ENCODE measurements at regions not wholly inside any gene's neighbourhood (a gene's known extent, or its start where the extent isn't known, plus 50 kb on each side); places are given as distances from the start of the nearest gene placed in this dataset.

DNA sequence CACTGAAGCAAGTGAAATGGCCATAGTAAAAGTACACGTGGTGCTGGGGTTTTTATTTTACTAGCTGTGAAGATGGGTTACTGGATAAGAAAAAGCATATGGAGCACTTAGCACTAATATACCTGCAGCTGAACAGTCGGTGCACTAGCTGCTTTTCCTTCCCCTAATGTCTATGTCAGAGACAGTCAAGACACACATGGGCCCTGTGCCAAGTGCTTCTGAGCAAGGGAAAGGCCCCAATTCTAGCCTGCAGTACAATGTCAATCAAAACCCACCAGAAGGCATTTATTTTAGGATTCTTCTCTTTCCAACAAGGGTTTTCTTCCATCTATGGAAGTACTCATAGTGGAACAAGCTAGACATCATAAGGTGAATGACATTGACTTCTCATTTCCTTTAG is 716.7 kb downstream of the CCSER2 start:
- Mint-ChIP-seq H3K27ac (no peak overlapping the region), H3K4me1 (no peaks in the 10 kb centered on the region), H3K9me3 (peaks cover 2 to 25% (median 4%) of the 10 kb centered on the region in 8 donors), H3K36me3 (no peaks in the 10 kb centered on the region), H3K27me3 (no peaks in the 10 kb centered on the region), H3K4me3 (no peak overlapping the region)
- Histone ChIP-seq H3K27me3 (ENCODE audit: insufficient read depth, low read length) (no peaks in the 10 kb centered on the region), H3K4me3 (ENCODE audit: low read length in 2 of 2) (no peak overlapping the region), H3K36me3 (ENCODE audit: insufficient read depth, low read length) (no peaks in the 10 kb centered on the region), H3K9me3 (ENCODE audit: control insufficient read depth in 1 of 2, low read length in 2 of 2) (no peaks in the 10 kb centered on the region), H3K27ac (ENCODE audit: low read depth, low read length) (no peak overlapping the region), H3K4me1 (ENCODE audit: insufficient read depth, low read length) (no peaks in the 10 kb centered on the region)
- intact Hi-C loops (cut with micrococcal nuclease) = no loop called here
- CTCF ChIA-PET (ENCODE audit: partially characterized antibody) = no interaction called here
- POLR2A ChIA-PET (ENCODE audit: partially characterized antibody) = no interaction called here
- no peak for DNase-seq

DNA sequence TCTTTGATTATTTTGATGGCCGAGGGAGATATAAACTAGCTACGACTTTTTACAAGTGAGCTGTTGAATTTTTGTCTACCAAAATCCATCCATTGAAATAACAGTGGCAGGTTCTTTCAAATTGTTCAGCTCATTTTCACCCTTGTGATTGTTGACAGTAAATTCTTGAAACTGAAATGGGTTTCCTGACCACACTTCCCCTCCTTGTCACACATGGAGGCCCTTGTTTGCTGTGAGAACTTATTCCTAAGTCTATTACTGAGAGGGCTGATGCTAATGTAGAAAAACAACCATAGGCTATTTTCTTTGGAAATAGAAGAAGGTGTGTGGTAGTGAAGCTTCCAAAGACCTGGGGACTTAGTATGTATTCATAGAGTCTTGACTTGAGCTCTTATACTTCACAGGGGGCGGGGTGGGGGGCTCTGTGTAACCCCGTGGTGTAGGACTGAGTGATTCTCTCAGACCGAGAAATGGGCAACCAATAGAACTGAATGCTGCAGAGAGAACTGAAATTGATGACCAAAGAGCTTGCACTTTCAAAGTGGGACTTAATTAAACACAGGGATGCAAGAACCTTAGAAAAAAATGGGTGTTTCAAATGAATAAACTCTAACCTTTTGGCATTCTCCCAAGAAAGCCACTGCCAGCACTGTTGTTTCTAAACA is 718.9 kb downstream of the CCSER2 start:
- no peak for DNase-seq
- Histone ChIP-seq H3K4me1 (ENCODE audit: insufficient read depth, low read length) (no peaks in the 10 kb centered on the region), H3K36me3 (ENCODE audit: insufficient read depth, low read length) (no peaks in the 10 kb centered on the region), H3K27ac (ENCODE audit: low read depth, low read length) (no peak overlapping the region), H3K27me3 (ENCODE audit: insufficient read depth, low read length) (no peaks in the 10 kb centered on the region), H3K9me3 (ENCODE audit: control insufficient read depth in 1 of 2, low read length in 2 of 2) (no peaks in the 10 kb centered on the region), H3K4me3 (ENCODE audit: low read length in 2 of 2) (no peak overlapping the region)
- Mint-ChIP-seq H3K36me3 (no peaks in the 10 kb centered on the region), H3K27me3 (no peaks in the 10 kb centered on the region), H3K27ac (no peak overlapping the region), H3K9me3 (peaks cover 1 to 33% (median 4%) of the 10 kb centered on the region in 8 donors), H3K4me1 (no peaks in the 10 kb centered on the region), H3K4me3 (no peak overlapping the region)
- ChIA-PET POLR2A (ENCODE audit: partially characterized antibody) (no interaction called here), CTCF (ENCODE audit: partially characterized antibody) (no interaction called here)
- intact Hi-C loops (cut with micrococcal nuclease) = no loop called here

DNA sequence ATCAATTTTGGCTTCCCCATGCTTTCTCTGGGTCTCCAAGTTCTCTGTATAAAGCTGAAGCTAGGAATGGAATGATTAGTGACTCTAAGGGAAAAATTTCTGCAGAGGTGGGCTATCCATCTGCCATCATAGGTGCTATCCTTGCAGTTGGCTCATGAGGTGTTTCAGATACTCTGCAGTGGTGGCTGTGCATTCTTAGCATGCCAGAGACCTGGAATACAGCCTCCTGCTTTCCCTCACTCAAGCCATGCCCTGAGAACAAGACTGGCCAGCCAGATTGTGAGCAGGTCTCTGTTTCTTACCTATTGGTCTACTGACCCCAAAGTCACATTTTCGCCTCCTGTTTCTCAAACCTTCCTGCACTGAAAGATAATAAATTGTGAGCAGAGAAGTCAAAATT is 719.6 kb downstream of the CCSER2 start:
- CTCF ChIA-PET (ENCODE audit: partially characterized antibody) = no interaction called here
- intact Hi-C loops (cut with micrococcal nuclease) = no loop called here

DNA sequence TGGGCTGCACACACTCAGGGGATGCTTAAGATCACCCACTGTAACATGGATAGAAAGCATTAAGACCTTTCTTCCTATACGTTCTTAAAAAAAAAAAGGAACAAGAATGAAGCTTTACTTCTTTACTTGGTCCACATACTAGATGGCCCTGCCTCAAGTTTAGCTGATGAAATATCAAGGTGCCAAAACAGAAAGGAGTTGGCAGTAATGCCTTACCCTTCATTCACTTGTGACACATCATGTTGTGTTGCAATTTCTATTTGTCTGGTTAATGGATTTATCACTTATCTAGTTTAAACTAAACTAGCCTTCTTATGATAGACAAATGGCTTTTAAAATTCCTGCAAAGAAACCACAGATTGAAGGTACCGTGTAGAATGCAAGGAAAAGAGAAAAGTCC is 720.3 kb downstream of the CCSER2 start:
- intact Hi-C loops (cut with micrococcal nuclease) = no loop called here
- no peak for DNase-seq
- Mint-ChIP-seq H3K9me3 (peaks cover 2 to 23% (median 4%) of the 10 kb centered on the region in 8 donors), H3K27me3 (peaks cover 0 to 1% of the 10 kb centered on the region in 2 donors), H3K4me1 (no peaks in the 10 kb centered on the region), H3K36me3 (no peaks in the 10 kb centered on the region), H3K27ac (no peak overlapping the region), H3K4me3 (no peak overlapping the region)
- ChIA-PET CTCF (ENCODE audit: partially characterized antibody) (no interaction called here), POLR2A (ENCODE audit: partially characterized antibody) (no interaction called here)
- Histone ChIP-seq H3K4me1 (ENCODE audit: insufficient read depth, low read length) (no peaks in the 10 kb centered on the region), H3K9me3 (ENCODE audit: control insufficient read depth in 1 of 2, low read length in 2 of 2) (no peaks in the 10 kb centered on the region), H3K27me3 (ENCODE audit: insufficient read depth, low read length) (no peaks in the 10 kb centered on the region), H3K36me3 (ENCODE audit: insufficient read depth, low read length) (no peaks in the 10 kb centered on the region), H3K27ac (ENCODE audit: low read depth, low read length) (no peak overlapping the region), H3K4me3 (ENCODE audit: low read length in 2 of 2) (no peak overlapping the region)

More for the DNA sequence above, 719.6 kb downstream of the CCSER2 start:
- Mint-ChIP-seq H3K4me1 (no peaks in the 10 kb centered on the region), H3K36me3 (no peaks in the 10 kb centered on the region), H3K9me3 (peaks cover 2 to 30% (median 5%) of the 10 kb centered on the region in 8 donors), H3K27me3 (no peaks in the 10 kb centered on the region), H3K4me3 (no peak overlapping the region), H3K27ac (no peak overlapping the region)
- Histone ChIP-seq H3K4me1 (ENCODE audit: insufficient read depth, low read length) (no peaks in the 10 kb centered on the region), H3K27ac (ENCODE audit: low read depth, low read length) (no peak overlapping the region), H3K36me3 (ENCODE audit: insufficient read depth, low read length) (no peaks in the 10 kb centered on the region), H3K27me3 (ENCODE audit: insufficient read depth, low read length) (no peaks in the 10 kb centered on the region), H3K9me3 (ENCODE audit: control insufficient read depth in 1 of 2, low read length in 2 of 2) (no peaks in the 10 kb centered on the region), H3K4me3 (ENCODE audit: low read length in 2 of 2) (no peak overlapping the region)
- POLR2A ChIA-PET (ENCODE audit: partially characterized antibody) = no interaction called here
- no peak for DNase-seq

DNA sequence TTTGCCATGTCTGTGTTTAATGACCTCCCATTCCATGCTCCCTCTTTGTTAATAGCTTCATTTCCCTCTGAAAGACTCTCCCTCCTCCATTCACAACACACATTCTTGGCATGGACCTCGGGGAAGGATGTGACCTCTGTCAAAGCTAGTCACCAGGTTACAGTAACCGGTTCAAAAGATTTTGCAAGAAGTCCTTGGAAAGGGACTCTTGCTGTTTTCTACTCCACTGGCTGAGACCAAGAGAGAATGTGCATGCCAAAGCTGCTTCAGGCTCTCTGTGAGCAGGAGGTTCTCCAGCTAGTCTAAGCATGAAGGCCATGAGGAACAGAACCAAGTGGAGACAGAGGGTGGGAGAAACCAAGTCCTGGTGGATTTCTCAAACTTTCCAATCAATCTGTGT is 732.6 kb downstream of the CCSER2 start:
- Histone ChIP-seq H3K36me3 (ENCODE audit: insufficient read depth, low read length) (no peaks in the 10 kb centered on the region), H3K9me3 (ENCODE audit: control insufficient read depth in 1 of 2, low read length in 2 of 2) (no peaks in the 10 kb centered on the region), H3K4me3 (ENCODE audit: low read length in 2 of 2) (no peak overlapping the region), H3K4me1 (ENCODE audit: insufficient read depth, low read length) (no peaks in the 10 kb centered on the region), H3K27ac (ENCODE audit: low read depth, low read length) (no peak overlapping the region), H3K27me3 (ENCODE audit: insufficient read depth, low read length) (no peaks in the 10 kb centered on the region)
- Mint-ChIP-seq H3K36me3 (no peaks in the 10 kb centered on the region), H3K27ac (no peak overlapping the region), H3K27me3 (no peaks in the 10 kb centered on the region), H3K9me3 (peaks cover 5 to 22% (median 10%) of the 10 kb centered on the region in 8 donors), H3K4me3 (no peak overlapping the region), H3K4me1 (no peaks in the 10 kb centered on the region)
- intact Hi-C loops (cut with micrococcal nuclease) = no loop called here
- CTCF ChIA-PET (ENCODE audit: partially characterized antibody) = no interaction called here
- no peak for DNase-seq
- POLR2A ChIA-PET (ENCODE audit: partially characterized antibody) = no interaction called here

DNA sequence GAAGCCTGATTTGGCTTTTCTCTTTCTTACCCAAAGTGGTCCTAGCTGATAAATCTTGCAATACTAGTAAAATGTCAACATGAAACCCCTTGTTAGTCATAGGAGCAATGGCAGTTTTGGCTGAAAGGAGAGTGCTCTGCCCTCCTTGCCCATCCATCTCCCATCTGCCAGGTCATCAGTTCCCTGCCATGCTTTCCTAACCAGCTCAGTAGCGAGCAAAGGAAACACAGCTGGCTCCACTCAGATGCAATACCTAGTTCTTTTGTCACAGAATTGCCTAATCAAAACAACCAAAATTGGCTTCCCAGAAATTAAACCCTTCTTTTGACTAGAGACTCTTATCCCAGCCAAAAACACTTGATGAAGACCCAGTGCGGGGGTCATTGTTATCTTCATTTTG is 733.0 kb downstream of the CCSER2 start:
- H3K4me1 Mint-ChIP-seq = no peaks in the 10 kb centered on the region
- H3K36me3 Mint-ChIP-seq = no peaks in the 10 kb centered on the region
- H3K27ac ChIP-seq (ENCODE audit: low read depth, low read length) = no peak overlapping the region
- intact Hi-C loops (cut with micrococcal nuclease) = no loop called here
- DNase-seq = no peak
- no peak overlapping the region for H3K27ac Mint-ChIP-seq
- H3K4me3 ChIP-seq (ENCODE audit: low read length in 2 of 2) = no peak overlapping the region
- peaks cover 2 to 17% (median 8%) of the 10 kb centered on the region in 8 donors for H3K9me3 Mint-ChIP-seq
- H3K27me3 ChIP-seq (ENCODE audit: insufficient read depth, low read length) = no peaks in the 10 kb centered on the region
- no peaks in the 10 kb centered on the region for H3K27me3 Mint-ChIP-seq
- POLR2A ChIA-PET (ENCODE audit: partially characterized antibody) = no interaction called here
- H3K9me3 ChIP-seq (ENCODE audit: control insufficient read depth in 1 of 2, low read length in 2 of 2) = no peaks in the 10 kb centered on the region
- H3K4me1 ChIP-seq (ENCODE audit: insufficient read depth, low read length) = no peaks in the 10 kb centered on the region
- H3K4me3 Mint-ChIP-seq = no peak overlapping the region
- no peaks in the 10 kb centered on the region for H3K36me3 ChIP-seq (ENCODE audit: insufficient read depth, low read length)
- CTCF ChIA-PET (ENCODE audit: partially characterized antibody) = no interaction called here

DNA sequence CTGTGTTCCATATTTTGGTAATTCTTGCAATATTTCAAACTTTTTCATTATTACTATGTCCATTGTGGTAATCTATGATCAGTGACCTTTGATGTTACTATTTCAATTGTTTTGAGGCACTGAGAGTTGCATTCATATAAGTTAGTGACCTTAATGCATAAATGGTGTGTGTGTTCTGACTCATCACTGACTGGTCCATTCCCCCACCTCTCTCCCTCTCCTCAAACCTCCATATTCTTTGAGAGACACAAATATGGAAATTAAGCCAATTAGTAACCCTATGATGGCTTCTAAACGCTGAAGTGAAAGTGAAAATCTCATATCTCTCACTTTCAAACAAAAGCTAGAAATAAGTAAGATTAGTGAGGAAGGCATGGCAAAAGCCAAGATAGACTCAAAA is 739.6 kb downstream of the CCSER2 start:
- DNase-seq = no peak
- CTCF ChIA-PET (ENCODE audit: partially characterized antibody) = no interaction called here
- Histone ChIP-seq H3K4me3 (ENCODE audit: low read length in 2 of 2) (no peak overlapping the region), H3K27me3 (ENCODE audit: insufficient read depth, low read length) (no peaks in the 10 kb centered on the region), H3K36me3 (ENCODE audit: insufficient read depth, low read length) (no peaks in the 10 kb centered on the region), H3K4me1 (ENCODE audit: insufficient read depth, low read length) (no peaks in the 10 kb centered on the region), H3K9me3 (ENCODE audit: control insufficient read depth in 1 of 2, low read length in 2 of 2) (no peaks in the 10 kb centered on the region), H3K27ac (ENCODE audit: low read depth, low read length) (no peak overlapping the region)
- POLR2A ChIA-PET (ENCODE audit: partially characterized antibody) = no interaction called here
- intact Hi-C loops (cut with micrococcal nuclease) = no loop called here
- Mint-ChIP-seq H3K27ac (no peak overlapping the region), H3K27me3 (no peaks in the 10 kb centered on the region), H3K9me3 (peaks cover 0 to 7% (median 3%) of the 10 kb centered on the region in 8 donors), H3K4me1 (no peaks in the 10 kb centered on the region), H3K4me3 (no peak overlapping the region), H3K36me3 (no peaks in the 10 kb centered on the region)

DNA sequence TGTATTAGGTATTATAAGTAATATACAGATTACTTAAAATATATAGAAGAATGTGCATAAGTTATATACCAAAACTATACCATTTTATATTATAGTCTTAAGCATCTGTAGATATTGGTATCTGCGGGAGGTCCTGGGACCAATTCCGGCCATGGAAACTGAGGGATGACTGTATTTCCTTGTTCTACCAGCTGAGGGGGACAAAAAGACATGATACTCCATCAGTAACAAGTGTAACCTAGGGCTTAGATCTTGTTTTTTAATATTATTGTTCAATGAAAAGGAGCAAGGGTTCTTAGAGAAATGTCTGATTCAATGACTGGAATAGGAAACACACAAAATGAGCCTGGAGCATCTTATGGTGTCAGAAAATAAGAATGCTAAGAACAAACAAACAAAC is 752.5 kb downstream of the CCSER2 start:
- Mint-ChIP-seq H3K4me3 (no peak overlapping the region), H3K4me1 (no peaks in the 10 kb centered on the region), H3K27ac (no peak overlapping the region), H3K27me3 (no peaks in the 10 kb centered on the region), H3K36me3 (no peaks in the 10 kb centered on the region), H3K9me3 (peaks cover 0 to 4% (median 1%) of the 10 kb centered on the region in 8 donors)
- H3K36me3 ChIP-seq (ENCODE audit: insufficient read depth, low read length) = no peaks in the 10 kb centered on the region
- intact Hi-C loops (cut with micrococcal nuclease) = no loop called here
- H3K4me1 ChIP-seq (ENCODE audit: insufficient read depth, low read length) = no peaks in the 10 kb centered on the region
- ChIA-PET POLR2A (ENCODE audit: partially characterized antibody) (no interaction called here), CTCF (ENCODE audit: partially characterized antibody) (no interaction called here)
- no peak for DNase-seq
- no peaks in the 10 kb centered on the region for H3K9me3 ChIP-seq (ENCODE audit: control insufficient read depth in 1 of 2, low read length in 2 of 2)
- H3K27me3 ChIP-seq (ENCODE audit: insufficient read depth, low read length) = no peaks in the 10 kb centered on the region
- no peak overlapping the region for H3K27ac ChIP-seq (ENCODE audit: low read depth, low read length)
- no peak overlapping the region for H3K4me3 ChIP-seq (ENCODE audit: low read length in 2 of 2)

Data from CD4-positive, alpha-beta memory T cell (primary cell).